ENCODE measurements at regions not wholly inside any gene's neighbourhood (a gene's known extent, or its start where the extent isn't known, plus 50 kb on each side); places are given as distances from the start of the nearest gene placed in this dataset.
"Not testable (repeated sequence)": the region's sequence is repeated elsewhere in the genome, so short reads cannot be mapped to it uniquely, and the experiment has no call there.

DNA sequence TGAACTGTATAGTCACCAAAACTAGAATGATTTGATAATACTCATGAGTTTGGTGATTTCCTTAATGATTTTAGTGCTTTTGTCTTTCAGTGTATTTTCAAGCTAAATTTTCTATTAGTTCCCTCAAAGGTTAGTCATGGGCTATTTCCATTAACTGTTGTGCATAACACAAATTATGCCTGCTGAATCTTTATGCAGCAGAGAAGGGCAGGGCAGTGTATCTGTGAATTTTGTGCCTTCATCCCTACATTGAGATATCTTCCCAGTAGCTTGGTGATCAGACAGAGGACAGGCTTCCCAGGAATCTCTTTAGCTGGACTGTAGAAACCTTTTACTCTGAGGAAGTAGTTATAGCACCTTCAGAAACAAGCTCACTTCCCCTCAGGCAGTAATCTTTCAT is 1036.9 kb downstream of the EFNA5 start:
- no peak for DNase-seq (ENCODE audit: low spot score)
- TF ChIP-seq, protein P1, sequence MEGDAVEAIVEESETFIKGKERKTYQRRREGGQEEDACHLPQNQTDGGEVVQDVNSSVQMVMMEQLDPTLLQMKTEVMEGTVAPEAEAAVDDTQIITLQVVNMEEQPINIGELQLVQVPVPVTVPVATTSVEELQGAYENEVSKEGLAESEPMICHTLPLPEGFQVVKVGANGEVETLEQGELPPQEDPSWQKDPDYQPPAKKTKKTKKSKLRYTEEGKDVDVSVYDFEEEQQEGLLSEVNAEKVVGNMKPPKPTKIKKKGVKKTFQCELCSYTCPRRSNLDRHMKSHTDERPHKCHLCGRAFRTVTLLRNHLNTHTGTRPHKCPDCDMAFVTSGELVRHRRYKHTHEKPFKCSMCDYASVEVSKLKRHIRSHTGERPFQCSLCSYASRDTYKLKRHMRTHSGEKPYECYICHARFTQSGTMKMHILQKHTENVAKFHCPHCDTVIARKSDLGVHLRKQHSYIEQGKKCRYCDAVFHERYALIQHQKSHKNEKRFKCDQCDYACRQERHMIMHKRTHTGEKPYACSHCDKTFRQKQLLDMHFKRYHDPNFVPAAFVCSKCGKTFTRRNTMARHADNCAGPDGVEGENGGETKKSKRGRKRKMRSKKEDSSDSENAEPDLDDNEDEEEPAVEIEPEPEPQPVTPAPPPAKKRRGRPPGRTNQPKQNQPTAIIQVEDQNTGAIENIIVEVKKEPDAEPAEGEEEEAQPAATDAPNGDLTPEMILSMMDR (IDR thresholded peaks at IDR 0.05; ENCODE audit: extremely low read depth, missing control alignments): no peak

DNA sequence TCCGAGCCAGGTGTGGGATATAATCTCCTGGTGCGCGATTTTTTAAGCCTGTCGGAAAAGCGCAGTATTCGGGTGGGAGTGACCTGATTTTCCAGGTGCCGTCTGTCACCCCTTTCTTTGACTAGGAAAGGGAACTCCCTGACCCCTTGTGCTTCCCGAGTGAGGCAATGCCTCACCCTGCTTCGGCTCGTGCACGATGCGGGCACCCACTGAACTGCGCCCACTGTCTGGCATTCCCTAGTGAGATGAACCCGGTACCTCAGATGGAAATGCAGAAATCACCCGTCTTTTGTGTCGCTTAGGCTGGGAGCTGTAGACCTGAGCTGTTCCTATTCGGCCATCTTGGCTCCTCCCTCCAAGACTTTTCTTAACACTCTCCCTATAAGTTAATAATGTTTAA is 1042.3 kb downstream of the EFNA5 start:
- DNase-seq (ENCODE audit: low spot score): not testable (repeated sequence)

DNA sequence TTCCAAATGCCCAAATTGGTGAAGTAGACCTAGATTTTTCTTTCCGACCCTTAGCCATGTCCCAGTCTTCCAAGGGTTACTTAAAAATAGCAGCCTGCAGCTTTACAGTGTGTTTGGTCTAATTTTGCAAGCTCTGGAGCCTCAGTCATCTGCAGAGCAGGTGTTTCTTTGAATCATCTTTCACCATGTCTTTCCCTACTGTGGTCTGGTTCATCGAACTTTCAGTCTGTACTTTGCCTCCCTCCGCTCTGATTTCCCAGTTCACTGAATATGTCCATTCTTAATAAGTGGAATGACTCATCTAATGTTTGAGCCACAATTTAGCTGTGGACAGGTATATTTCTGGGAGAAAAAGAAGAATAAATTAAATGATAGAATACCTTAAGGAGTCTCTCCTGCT is 1060.7 kb downstream of the EFNA5 start:
- DNase-seq (ENCODE audit: low spot score): no peak
- TF ChIP-seq, protein P1 (IDR thresholded peaks at IDR 0.05; ENCODE audit: extremely low read depth, missing control alignments): no peak

DNA sequence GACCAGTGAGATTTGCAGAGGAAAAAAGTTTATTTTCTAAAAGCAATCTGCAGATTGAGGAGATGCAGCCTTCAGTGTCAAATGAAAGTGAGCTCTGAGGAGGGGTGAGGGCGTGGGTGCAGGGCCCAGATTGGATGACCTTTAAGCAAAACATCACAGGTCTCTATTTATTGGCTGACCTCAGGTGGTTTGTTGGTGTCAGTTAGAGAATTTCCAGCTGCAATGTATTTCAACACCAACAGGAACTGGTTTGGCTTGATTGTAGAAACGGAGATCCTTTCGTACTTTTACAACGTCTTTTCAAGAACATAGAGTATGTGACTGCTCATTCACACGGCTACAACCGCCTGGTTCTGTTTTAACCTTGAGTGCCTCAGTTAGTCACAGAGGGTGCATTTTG is 1069.1 kb downstream of the EFNA5 start:
- TF ChIP-seq, protein P1 (IDR thresholded peaks at IDR 0.05; ENCODE audit: extremely low read depth, missing control alignments): no peak
- DNase-seq (ENCODE audit: low spot score): peak; percentile 9

DNA sequence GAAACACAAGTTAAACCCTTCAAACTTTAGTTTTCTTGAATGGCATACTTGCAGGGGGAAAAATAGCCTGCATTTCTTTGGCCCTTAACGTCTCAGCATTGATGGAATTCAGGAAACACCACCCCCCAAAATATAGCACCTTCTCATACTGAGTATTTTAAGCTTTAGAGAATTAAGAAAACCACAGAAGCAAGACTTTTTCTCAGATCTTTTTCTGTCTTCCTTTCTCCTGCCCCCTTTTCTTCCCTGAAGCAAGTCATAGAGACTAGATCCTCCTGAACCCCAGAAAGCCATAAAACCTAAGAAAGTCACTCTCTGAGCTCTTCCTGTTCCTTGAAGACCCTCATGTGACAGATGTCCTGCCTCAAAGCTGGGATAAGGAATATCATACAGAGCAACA is 1069.9 kb downstream of the EFNA5 start:
- DNase-seq (ENCODE audit: low spot score): no peak
- TF ChIP-seq, protein P1 (IDR thresholded peaks at IDR 0.05; ENCODE audit: extremely low read depth, missing control alignments): no peak

DNA sequence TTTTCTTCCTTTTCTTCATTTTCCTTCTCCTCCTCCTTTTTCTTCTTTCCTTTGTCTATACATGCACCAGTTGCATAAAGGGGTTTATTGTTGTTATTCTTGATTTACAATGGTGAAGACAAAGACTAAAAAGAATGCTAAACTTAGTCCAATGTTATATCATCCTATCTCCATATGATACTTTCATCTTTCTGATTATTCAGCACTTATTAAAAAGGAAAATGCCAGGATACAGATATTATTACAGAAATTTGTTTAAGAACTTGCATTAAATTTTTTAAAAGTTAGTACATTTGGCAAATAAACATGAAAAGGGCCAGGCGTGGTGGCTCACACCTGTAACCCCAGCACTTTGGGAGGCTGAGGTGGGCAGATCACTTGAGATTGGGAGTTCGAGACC is 1074.9 kb downstream of the EFNA5 start:
- TF ChIP-seq, protein P1 (IDR thresholded peaks at IDR 0.05; ENCODE audit: extremely low read depth, missing control alignments): no peak
- DNase-seq (ENCODE audit: low spot score): no peak

DNA sequence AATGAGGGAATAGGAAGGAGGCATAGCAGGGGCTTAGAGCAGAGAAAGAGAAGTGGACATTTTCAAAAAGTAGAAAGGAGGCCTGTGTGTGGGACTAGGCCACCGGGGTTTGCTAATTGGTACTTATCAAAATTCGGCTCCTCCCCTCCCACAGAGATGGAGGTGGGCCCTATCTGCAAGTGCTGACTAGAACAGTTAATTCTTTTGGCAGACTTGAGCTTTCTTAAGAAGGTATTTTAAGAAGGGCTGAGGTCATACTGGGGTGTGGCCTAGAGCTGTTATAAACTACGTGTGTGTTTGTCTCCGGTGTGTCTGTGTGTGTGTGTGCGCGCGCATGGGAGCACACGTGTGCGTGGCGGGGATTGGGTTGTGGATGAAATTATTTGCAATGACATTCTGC is 1086.5 kb downstream of the EFNA5 start:
- TF ChIP-seq, protein P1 (IDR thresholded peaks at IDR 0.05; ENCODE audit: extremely low read depth, missing control alignments): no peak
- DNase-seq (ENCODE audit: low spot score): no peak

DNA sequence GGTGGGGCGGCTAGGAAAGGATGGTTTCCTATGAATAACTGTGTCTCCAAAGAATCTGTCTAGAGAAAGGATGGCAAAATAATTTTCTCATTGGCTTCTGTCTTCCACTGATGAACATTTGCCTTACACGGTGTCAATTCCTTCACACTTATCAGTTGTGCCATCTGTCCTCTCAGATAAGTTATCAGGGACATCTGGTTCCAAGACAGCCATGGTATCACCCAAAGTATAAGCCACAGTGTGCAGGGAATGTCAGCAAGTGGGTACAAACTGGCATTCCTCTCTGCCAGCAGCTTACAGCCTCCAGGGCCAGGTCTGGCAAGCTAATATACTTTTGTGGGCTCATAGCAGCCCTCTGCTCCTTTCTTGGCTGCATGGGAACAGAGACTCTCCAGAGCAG is 1092.0 kb downstream of the EFNA5 start:
- TF ChIP-seq, protein P1 (IDR thresholded peaks at IDR 0.05; ENCODE audit: extremely low read depth, missing control alignments): no peak
- no peak for DNase-seq (ENCODE audit: low spot score)
